GM20431 (cell line): ENCODE measurements at regions not wholly inside any gene's neighbourhood (a gene's known extent, or its start where the extent isn't known, plus 50 kb on each side); places are given as distances from the start of the nearest gene placed in this dataset.
"Not testable (repeated sequence)": the region's sequence is repeated elsewhere in the genome, so short reads cannot be mapped to it uniquely, and the experiment has no call there.

Experiments
- in situ Hi-C: fragments of 300-500 bp; cut with MseI, MboI; formaldehyde crosslinking; loops from one replicate; pipeline ENCODE4 v1.15.0; 2020; ENCODE audit warnings: low sequenced_read_pairs; ENCODE audit not compliant: unreplicated experiment

GRCh38 chr6:19180348-19181072 lies 656.7 kb upstream of the ID4 start:
- in situ Hi-C loops = no loop called here

- in situ Hi-C loops = no loop called here
Observed at GRCh38 chr6:19181211-19181610, 656.0 kb upstream of the ID4 start.

- in situ Hi-C loops = no loop called here
Observed at GRCh38 chr6:19193624-19194023, 643.5 kb upstream of the ID4 start.

GRCh38 chr6:19204445-19204844 lies 632.7 kb upstream of the ID4 start:
- in situ Hi-C loops = no loop called here

GRCh38 chr6:19205076-19205475 lies 632.1 kb upstream of the ID4 start:
- in situ Hi-C loops = no loop called here

- in situ Hi-C loops = no loop called here
Observed at GRCh38 chr6:19209202-19209601, 628.0 kb upstream of the ID4 start.

- in situ Hi-C loops = no loop called here
Observed at GRCh38 chr6:19210849-19211590, 626.1 kb upstream of the ID4 start.

GRCh38 chr6:19214231-19214630 lies 622.9 kb upstream of the ID4 start:
- in situ Hi-C loops = no loop called here

GRCh38 chr6:19219931-19220330 lies 617.2 kb upstream of the ID4 start:
- in situ Hi-C loops = no loop called here

- in situ Hi-C loops = no loop called here
Observed at GRCh38 chr6:19231878-19232561, 605.1 kb upstream of the ID4 start.

- in situ Hi-C loops = no loop called here
Observed at GRCh38 chr6:19245656-19246055, 591.5 kb upstream of the ID4 start.

- in situ Hi-C loops = not testable (repeated sequence)
Observed at GRCh38 chr6:19247181-19247580, 590.0 kb upstream of the ID4 start.

GRCh38 chr6:19256123-19256522 lies 581.0 kb upstream of the ID4 start:
- in situ Hi-C loops = not testable (repeated sequence)

- in situ Hi-C loops = no loop called here
Observed at GRCh38 chr6:19261642-19262041, 575.5 kb upstream of the ID4 start.

GRCh38 chr6:19268117-19268516 lies 569.1 kb upstream of the ID4 start:
- in situ Hi-C loops = no loop called here

GRCh38 chr6:19268718-19269117 lies 568.5 kb upstream of the ID4 start:
- in situ Hi-C loops = no loop called here

GRCh38 chr6:19269341-19269898 lies 567.8 kb upstream of the ID4 start:
- in situ Hi-C loops = no loop called here

GRCh38 chr6:19270616-19271015 lies 566.6 kb upstream of the ID4 start:
- in situ Hi-C loops = no loop called here

- in situ Hi-C loops = no loop called here
Observed at GRCh38 chr6:19279273-19279684, 557.9 kb upstream of the ID4 start.

- in situ Hi-C loops = no loop called here
Observed at GRCh38 chr6:19287928-19288327, 549.2 kb upstream of the ID4 start.

GRCh38 chr6:19289457-19289856 lies 547.7 kb upstream of the ID4 start:
- in situ Hi-C loops = no loop called here
